AG04450 (cell line): ENCODE measurements at regions not wholly inside any gene's neighbourhood (a gene's known extent, or its start where the extent isn't known, plus 50 kb on each side); places are given as distances from the start of the nearest gene placed in this dataset.
A peak's percentile ranks its signal among the peaks of the same experiment; 100 is the strongest.

Experiments
- CTCF ChIA-PET: fragments of 300-600, 350-600 bp; formaldehyde crosslinking; extraction: SDS; loops from one replicate; lab custom pipeline; 2022; ENCODE audit warnings: antibody characterized with exemption, inconsistent platforms; lab: Charles Lee
- POLR2A ChIA-PET: fragments of 350-600 bp; formaldehyde crosslinking; extraction: SDS; loops from one replicate; lab custom pipeline; 2021; ENCODE audit warnings: antibody characterized with exemption, inconsistent platforms; lab: Yijun Ruan, JAX
- DNase-seq: peaks from one replicate; pipeline ENCODE4 v3.0.0-alpha.2; 2011; ENCODE audit warnings: low read depth, low spot score
- H3K27ac ChIP-seq: one replicate; pipeline ENCODE4 v1.5.1; 2012; ENCODE audit warnings: low read depth, low read length, control low read depth
- H3K27me3 ChIP-seq: one replicate; pipeline ENCODE4 v1.6.0; 2012; ENCODE audit warnings: low read length; ENCODE audit not compliant: control insufficient read depth, insufficient read depth
- H3K4me3 ChIP-seq: 2 replicates; pipeline ENCODE4 v1.5.1; 2011; ENCODE audit warnings: mild to moderate bottlenecking, low read depth, low read length, control low read depth
- H3K9me3 ChIP-seq: 2 replicates; pipeline ENCODE4 v1.5.1; 2012; ENCODE audit warnings: low read length; ENCODE audit not compliant: control insufficient read depth, insufficient read depth
- CTCF ChIP-seq: IDR thresholded peaks from 2 replicates; pipeline ENCODE4 v1.5.1; 2011; ENCODE audit warnings: low read depth, low read length, control low read depth, inconsistent platforms

- DNase-seq: no peak
These were observed 255.7 kb upstream of the FAR2 start for GRCh38 chr12:28893365-28893764.

GRCh38 chr12:28893856-28894255 is 255.2 kb upstream of the FAR2 start:
- DNase-seq: no peak
- Histone ChIP-seq H3K4me3 (no peak overlapping the region), H3K27ac (no peak overlapping the region), H3K27me3 (no peaks in the 10 kb centered on the region), H3K9me3 (no peaks in the 10 kb centered on the region)
- ChIA-PET CTCF (no interaction called here), POLR2A (no interaction called here)
- no peak for TF ChIP-seq CTCF

More at GRCh38 chr12:28893365-28893764, 255.7 kb upstream of the FAR2 start:
- H3K27ac ChIP-seq: no peak overlapping the region
- CTCF ChIA-PET: no interaction called here
- no peaks in the 10 kb centered on the region for H3K27me3 ChIP-seq
- no peak overlapping the region for H3K4me3 ChIP-seq
- no peak for TF ChIP-seq CTCF
- POLR2A ChIA-PET: no interaction called here
- no peaks in the 10 kb centered on the region for H3K9me3 ChIP-seq

GRCh38 chr12:28896421-28896820 is 252.7 kb upstream of the FAR2 start:
- H3K27me3 ChIP-seq: no peaks in the 10 kb centered on the region
- ChIA-PET POLR2A (no interaction called here), CTCF (no interaction called here)
- DNase-seq: no peak
- H3K27ac ChIP-seq: no peak overlapping the region
- peaks cover 5% of the 10 kb centered on the region for H3K9me3 ChIP-seq
- no peak for TF ChIP-seq CTCF
- no peak overlapping the region for H3K4me3 ChIP-seq

DNA sequence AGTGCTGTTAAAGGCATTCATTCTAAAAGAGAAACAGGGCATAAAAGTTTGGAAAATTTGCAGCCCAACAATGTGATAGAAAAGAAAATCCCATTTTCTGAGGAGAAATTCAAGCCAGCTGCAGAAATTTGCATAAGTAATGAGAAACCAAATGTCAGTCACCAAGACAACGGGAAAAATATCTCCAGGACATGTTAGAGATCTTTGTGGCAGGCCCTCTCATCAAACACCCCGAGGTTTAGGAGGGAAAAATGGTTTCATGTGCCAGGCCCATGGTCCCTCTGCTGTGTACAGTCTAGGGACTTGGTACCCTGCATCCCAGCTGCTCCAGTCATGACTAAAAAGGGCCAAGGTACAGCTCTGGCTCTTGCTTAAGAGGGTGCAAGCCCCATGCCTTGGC is 251.0 kb upstream of the FAR2 start:
- Histone ChIP-seq H3K27ac (no peak overlapping the region), H3K27me3 (no peaks in the 10 kb centered on the region), H3K4me3 (no peak overlapping the region), H3K9me3 (peaks cover 7% of the 10 kb centered on the region)
- ChIA-PET CTCF (no interaction called here), POLR2A (no interaction called here)
- no peak for TF ChIP-seq CTCF
- no peak for DNase-seq

- no peaks in the 10 kb centered on the region for H3K27me3 ChIP-seq
- H3K27ac ChIP-seq: peak overlapping the region; percentile 48
- peak; percentile 78 for DNase-seq
- H3K9me3 ChIP-seq: peaks cover 7% of the 10 kb centered on the region
- ChIA-PET POLR2A (no interaction called here), CTCF (no interaction called here)
- H3K4me3 ChIP-seq: no peak overlapping the region
- TF ChIP-seq CTCF: no peak
These were observed 249.1 kb upstream of the FAR2 start for GRCh38 chr12:28899951-28900350.
